Right ventricle myocardium inferior (tissue), 1 donor: ENCODE measurements at regions not wholly inside any gene's neighbourhood (a gene's known extent, or its start where the extent isn't known, plus 50 kb on each side); places are given as distances from the start of the nearest gene placed in this dataset.
"Not testable (repeated sequence)": the region's sequence is repeated elsewhere in the genome, so short reads cannot be mapped to it uniquely, and the experiment has no call there.

ENCODE experiments used
- ATAC-seq: fragments of 200-7000 bp; cut with Tn5 transposase; one replicate; pipeline ENCODE4 v1.9.1; 2020; ENCODE audit warnings: mild to moderate bottlenecking, moderate library complexity
- DNase-seq: peaks from one replicate; pipeline ENCODE4 v3.0.0; 2021; ENCODE audit errors: missing footprints
- intact Hi-C: fragments of 100-400 bp; cut with DNase I; formaldehyde crosslinking; loops from one replicate; pipeline ENCODE4 v1.11.0; 2022
- donor health status: DM: no; HTN: yes; CAD: no; lungs with severe emphysema.

- intact Hi-C loops, result no loop called here
- ATAC-seq (no peak), DNase-seq (no peak)
Observed at GRCh38 chr11:127995921-127996320, 591.4 kb downstream of the ETS1 start.

DNA sequence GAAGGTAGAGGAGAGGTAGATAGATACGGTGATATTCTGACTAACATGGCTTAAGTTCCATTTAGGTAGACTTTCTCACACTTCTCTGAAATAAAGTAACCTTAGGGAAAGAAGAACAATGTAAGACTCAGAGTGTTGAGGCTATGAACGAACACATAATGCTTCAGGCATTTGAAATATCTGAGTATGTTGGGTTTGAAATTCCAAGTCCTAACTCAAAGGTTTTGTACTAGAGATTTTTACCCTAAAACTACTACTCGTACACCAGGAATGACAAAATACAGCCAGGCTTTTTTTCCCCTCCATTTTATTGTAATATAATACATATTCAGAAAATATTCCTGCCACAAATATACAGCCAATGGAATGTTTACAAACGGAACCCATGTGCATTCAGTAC is 592.6 kb downstream of the ETS1 start:
- no peak for ATAC-seq
- no peak for DNase-seq
- intact Hi-C loops, result no loop called here

GRCh38 chr11:127993788-127994187 is 593.6 kb downstream of the ETS1 start:
- DNase-seq (no peak), ATAC-seq (no peak)
- intact Hi-C loops, result no loop called here

DNA sequence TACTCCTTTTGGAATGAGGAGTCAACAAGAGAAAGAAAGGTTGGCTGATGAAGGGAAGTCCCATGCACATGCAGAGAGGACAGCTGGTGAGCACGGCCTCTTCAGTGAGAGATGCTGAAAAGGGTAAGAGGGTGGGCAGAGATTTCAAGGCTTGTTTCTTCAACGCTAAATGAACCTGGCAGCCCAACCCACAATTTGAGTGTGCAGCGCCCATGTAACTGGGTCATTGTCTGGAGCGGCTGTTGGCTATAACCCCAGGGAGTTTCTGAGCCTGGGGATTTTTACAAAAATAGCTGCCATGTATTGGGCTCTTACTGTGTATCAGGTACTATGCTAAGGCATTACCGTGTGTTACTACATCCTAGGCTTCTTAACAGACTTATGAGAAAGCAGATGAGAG is 594.1 kb downstream of the ETS1 start:
- DNase-seq (no peak), ATAC-seq (no peak)
- intact Hi-C loops, result no loop called here

DNA sequence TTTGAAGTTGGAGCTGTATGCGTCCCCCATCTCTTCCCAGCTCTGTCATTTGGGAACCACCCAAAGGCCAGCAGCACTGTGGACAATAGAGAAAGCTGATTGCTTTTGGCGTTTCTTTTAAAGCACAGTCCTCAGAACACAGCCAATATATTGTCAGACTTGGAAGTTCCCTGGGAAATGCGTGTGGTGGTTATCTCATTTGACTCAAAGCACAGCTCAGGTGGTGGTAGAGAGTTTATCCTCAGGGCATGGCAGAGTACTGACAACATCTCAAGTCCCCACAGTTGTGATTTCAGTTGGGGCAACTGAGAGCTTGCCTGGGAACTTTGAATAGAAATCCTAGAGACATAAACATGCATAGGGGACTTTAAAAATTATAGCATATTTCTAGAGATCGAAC is 601.3 kb downstream of the ETS1 start:
- ATAC-seq (no peak), DNase-seq (no peak)
- intact Hi-C loops, result no loop called here

DNA sequence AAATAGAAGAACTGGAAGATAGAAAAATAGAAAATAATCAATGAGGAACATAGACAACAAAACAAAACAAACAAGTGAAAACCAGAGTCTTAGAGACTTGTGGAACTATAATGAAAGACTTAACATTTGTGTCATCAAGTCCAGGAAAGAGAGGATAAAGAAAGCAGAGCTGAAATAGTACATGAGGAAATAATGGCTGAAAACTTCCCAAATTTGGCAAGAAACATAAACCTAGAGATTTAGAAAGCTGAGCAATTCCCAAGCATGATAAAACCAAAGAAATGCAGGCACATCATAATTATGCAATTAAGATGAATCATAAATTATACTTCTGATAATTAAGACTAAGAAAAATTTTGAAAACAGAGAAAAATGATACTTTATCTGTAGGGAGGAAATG is 614.5 kb downstream of the ETS1 start:
- intact Hi-C loops, result no loop called here
- no peak for ATAC-seq
- DNase-seq, result no peak

- ATAC-seq (no peak), DNase-seq (no peak)
- intact Hi-C loops, result no loop called here
Observed at GRCh38 chr11:127971448-127971847, 615.9 kb downstream of the ETS1 start.

GRCh38 chr11:127966821-127967220 is 620.5 kb downstream of the ETS1 start:
- ATAC-seq (no peak), DNase-seq (no peak)
- intact Hi-C loops, result no loop called here

DNA sequence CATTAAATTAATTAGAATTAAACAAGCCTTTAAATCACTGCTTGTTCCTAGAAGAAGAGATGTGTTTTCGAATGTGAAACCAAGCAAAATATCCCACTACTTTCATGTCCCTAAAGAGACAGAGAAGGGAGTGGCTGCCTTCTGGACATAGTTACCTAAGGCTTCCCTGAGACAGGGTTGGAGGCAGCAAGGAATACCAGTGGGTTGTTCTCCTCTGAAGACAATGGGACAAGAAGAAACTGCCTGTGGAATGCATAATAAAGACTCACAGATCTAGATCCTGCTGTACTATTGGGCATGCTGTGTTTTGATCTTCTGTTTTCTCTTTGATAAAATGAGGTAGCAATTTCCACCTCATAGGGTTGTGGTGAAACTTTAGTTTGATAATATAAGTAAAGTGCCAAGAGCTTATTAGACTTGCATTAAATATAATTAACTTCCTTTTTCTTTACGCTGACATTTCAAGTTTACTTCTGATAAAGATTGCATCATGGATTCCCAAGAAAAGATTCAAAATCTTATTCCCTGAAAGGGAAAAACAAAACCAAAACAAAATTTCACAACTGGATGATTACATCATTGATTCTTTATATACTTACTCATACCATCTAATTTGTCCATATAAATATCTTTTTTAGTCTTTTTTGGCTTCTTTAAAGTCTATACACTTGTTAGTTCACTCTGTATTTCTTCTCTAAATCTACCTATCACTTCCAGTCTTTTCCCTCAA is 621.3 kb downstream of the ETS1 start:
- ATAC-seq, result no peak
- DNase-seq, result no peak
- intact Hi-C loops, result no loop called here

DNA sequence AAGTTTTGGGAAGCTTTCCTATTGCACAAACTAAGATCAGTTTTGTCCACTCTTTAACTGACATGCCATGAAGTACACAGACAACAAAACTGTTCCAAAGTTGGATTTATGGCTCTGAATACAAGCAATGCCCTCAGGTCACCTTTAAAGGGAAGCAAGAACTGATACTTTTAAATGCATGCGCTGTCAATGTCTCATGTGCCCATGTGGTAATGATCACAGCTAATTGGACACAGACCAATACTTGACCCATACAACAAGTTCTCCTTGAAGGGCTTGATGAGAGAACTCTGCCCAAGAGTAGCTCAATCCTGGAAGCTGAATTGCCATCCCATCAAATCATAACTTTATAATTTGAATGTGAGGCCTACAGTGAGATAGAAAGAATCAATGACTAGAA is 624.9 kb downstream of the ETS1 start:
- intact Hi-C loops, result no loop called here
- ATAC-seq, result no peak
- no peak for DNase-seq

DNA sequence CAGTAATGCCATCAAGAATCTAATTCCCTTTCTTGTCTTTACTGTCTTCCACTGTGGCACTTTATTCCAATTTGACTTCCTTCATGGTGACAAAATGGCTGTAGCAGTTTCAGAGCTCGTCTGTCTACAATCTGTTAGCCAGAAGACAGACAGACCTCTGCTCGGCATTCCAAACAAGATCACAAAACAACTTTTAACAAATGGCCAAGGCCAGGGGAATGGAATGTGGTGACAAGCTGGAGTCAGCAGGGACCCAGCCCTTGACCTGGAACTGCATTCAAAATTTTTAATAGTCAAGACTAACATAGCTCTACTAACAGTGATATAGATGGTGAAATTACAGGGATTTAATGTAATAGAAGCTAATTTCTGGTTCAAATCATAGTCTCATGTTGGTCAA is 637.2 kb downstream of the ETS1 start:
- DNase-seq (no peak), ATAC-seq (no peak)
- intact Hi-C loops, result no loop called here

GRCh38 chr11:127943763-127944162 is 643.6 kb downstream of the ETS1 start:
- DNase-seq, result no peak
- ATAC-seq, result no peak
- intact Hi-C loops, result no loop called here

DNA sequence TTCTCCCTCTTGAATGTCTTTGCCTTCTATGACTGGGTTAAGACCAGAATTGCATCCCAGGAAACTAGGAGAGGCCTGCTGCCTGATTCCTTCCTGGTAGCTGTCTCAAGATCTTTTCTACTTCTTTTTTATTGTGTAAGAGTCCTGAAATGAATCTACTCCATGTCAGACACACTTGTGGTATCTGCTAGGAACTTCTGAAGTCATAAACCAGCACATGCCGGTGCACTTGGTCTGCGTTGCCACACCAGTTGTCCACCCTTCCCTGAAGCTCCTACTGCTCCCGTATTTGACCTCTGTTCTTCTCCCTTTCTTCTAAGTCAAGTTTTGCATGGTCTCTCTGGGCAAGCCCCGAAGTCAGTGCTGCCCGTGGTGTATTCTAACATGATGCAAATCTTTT is 644.2 kb downstream of the ETS1 start:
- ATAC-seq (no peak), DNase-seq (no peak)
- intact Hi-C loops, result no loop called here

DNA sequence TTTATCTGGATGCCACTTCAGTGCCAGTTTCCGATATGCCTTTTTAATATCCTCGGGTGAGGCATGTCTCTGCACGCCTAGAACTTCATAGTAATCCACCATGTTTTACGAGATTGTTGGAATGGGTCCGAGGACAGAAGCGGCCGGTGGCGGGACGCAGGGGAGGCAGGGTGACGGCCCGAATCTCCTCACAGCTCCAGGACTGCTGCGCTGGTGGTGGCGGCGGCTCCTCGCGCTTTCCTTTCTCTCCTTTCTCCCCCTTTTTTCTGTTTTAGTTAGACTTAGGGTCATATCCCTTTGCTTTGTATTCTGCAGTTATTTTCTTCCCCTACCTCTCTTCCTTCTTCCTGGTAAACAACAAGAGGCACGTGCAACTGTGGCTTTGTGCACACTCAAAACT is 645.8 kb downstream of the ETS1 start:
- intact Hi-C loops, DNase-seq, ATAC-seq: not testable (repeated sequence)

- DNase-seq (no peak), ATAC-seq (no peak)
- intact Hi-C loops, result no loop called here
Observed at GRCh38 chr11:127939000-127939399, 648.4 kb downstream of the ETS1 start.

- no peak for ATAC-seq
- intact Hi-C loops, result no loop called here
- DNase-seq, result no peak
Observed at GRCh38 chr11:127935081-127935480, 652.3 kb downstream of the ETS1 start.

DNA sequence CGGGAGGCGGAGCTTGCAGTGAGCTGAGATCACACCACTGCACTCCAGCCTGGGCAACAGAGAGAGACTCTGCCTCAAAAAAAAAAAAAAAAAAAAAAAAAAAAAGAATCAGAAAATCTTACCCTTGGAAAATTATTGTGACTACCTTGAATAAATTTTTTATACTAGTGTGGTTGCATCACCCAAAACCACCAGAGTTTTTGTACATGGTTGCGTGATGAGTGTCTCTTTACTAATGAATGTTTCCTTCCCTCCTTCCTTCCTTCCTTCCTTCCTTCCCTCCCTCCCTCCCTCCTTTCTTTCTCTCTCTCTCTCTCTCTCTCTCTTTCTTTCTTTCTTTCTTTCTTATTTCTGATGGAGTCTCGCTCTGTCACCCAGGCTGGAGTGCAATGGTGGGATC is 653.4 kb downstream of the ETS1 start:
- intact Hi-C loops, ATAC-seq, DNase-seq: not testable (repeated sequence)

DNA sequence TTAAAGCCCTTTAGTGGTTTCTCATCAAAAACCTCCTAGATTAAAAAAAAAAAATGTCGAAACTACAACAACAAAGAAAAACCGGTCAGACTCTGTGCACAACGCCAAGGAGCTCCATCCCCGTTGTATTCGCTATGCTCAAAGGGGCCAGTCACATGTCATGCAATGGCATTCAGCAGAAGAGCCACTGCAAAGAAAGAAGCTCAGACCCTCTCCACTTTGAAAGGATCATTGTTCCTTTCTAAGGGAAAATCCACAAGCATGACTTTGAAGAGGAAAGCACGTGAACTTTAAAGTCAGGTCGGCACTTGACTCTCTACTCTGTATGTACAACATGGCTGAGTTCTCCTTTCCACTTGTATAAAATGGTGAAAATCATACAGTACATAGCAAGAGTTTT is 655.6 kb downstream of the ETS1 start:
- no peak for ATAC-seq
- intact Hi-C loops, result no loop called here
- no peak for DNase-seq

- intact Hi-C loops, result no loop called here
- DNase-seq (no peak), ATAC-seq (no peak)
Observed at GRCh38 chr11:127926721-127927120, 660.6 kb downstream of the ETS1 start.

DNA sequence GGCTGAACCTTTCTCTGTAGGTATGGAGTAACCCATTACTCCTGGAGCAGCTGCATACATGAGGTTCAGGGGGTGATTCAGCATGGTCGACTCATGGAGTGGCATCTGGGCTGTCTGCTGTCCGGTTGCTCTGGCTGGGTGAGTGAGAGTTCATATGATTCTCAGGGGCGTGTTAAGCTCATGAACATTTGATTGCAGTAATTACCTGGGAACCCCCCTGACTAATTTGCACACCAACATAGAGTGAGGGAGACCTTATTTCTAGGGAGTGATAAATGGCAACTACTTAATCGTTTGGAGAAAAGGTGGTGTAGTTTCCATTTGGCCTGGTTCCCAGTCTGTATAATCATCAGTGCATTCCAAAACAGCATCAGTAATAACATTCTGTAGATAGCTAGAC is 661.9 kb downstream of the ETS1 start:
- intact Hi-C loops, result no loop called here
- ATAC-seq, result no peak
- DNase-seq, result no peak
